ENCODE measurements at regions not wholly inside any gene's neighbourhood (a gene's known extent, or its start where the extent isn't known, plus 50 kb on each side); places are given as distances from the start of the nearest gene placed in this dataset.

DNA sequence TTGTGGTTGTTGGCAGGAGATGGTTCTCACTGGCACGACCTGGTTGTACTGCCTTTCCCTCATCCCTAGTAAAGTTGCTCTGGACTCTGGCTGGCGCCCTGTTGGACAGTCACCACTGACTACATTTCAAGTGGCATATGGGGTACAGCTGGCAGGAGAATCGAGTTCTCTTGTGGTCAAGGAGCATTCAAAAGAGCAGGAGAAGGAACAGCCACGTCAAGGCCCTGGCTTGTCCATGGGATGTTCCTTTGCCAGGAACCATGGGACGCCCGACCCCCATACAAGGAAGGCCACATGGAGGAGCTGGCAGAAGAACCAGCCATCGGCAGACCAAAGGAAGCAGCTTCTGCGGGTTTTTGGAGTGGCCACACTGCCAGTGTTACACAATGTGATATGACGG lies 87.0 kb upstream of the SLC25A13 start:
- WGBS: 92% methylated on average over 8 of the region's 9 CpGs
- Histone ChIP-seq H3K4ac (ENCODE audit: low read depth in 1 of 2, low read length in 2 of 2) (no peak overlapping the region), H3K9ac (ENCODE audit: low read length) (no peak overlapping the region), H4K91ac (ENCODE audit: low read length) (no peak overlapping the region), H2BK15ac (ENCODE audit: low read depth, poor library complexity, severe bottlenecking) (no peak overlapping the region), H3K79me1 (replicated peaks; ENCODE audit: low read length, poor library complexity, severe bottlenecking) (no peaks in the 10 kb centered on the region), H3K27me3 (ENCODE audit: control insufficient read depth in 1 of 2, insufficient read depth in 1 of 2, low read length in 2 of 2) (no peaks in the 10 kb centered on the region), H2BK5ac (ENCODE audit: low read depth, low read length, poor library complexity, severe bottlenecking) (no peak overlapping the region), H3K4me3 (ENCODE audit: insufficient read depth in 1 of 2, low read depth in 1 of 2, low read length in 2 of 2) (no peak overlapping the region), H3K18ac (ENCODE audit: low read depth in 1 of 2, low read length in 2 of 2) (no peak overlapping the region), H2AFZ (ENCODE audit: low read depth, low read length) (no peak overlapping the region), H3K36me3 (ENCODE audit: control insufficient read depth in 1 of 2, insufficient read depth in 2 of 2, low read depth in 1 of 2, low read length in 2 of 2) (no peaks in the 10 kb centered on the region), H2BK12ac (ENCODE audit: low read length in 2 of 2) (no peak overlapping the region), H2AK5ac (ENCODE audit: low read length, severe bottlenecking) (no peak overlapping the region), H2BK120ac (ENCODE audit: low read depth, low read length) (no peak overlapping the region), H3K14ac (ENCODE audit: low read length in 2 of 2) (no peak overlapping the region), H4K8ac (ENCODE audit: low read length) (no peak overlapping the region), H3K27ac (ENCODE audit: low read length, poor library complexity, severe bottlenecking) (no peak overlapping the region), H3K4me1 (ENCODE audit: control insufficient read depth, insufficient read depth, low read depth, low read length) (no peaks in the 10 kb centered on the region), H3K4me2 (ENCODE audit: low read length, poor library complexity, severe bottlenecking) (no peak overlapping the region), H3K9me3 (ENCODE audit: control insufficient read depth, low read length) (no peaks in the 10 kb centered on the region), H3K23ac (ENCODE audit: low read length in 2 of 2) (no peak overlapping the region)
- no peak for DNase-seq

DNA sequence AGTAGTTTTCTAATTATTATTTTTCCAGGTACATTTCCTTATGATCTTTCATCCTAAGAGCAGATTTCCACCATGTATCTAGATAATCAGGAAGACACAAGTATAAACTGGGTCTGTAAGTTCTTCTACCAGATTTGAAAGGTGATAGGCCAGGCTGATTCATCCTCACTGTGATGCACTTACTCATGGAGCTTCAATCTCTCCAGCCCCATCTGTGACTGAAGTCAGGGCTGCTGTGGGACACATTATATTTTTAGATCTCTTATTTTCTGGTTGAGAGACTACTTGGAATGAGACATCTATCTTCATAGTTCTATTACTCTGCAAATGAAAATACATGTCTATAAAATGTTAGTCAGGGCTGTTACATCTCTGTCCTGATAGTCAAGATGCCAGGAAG lies 85.5 kb upstream of the SLC25A13 start:
- Histone ChIP-seq H3K4me1 (ENCODE audit: control insufficient read depth, insufficient read depth, low read depth, low read length) (no peaks in the 10 kb centered on the region), H3K18ac (ENCODE audit: low read depth in 1 of 2, low read length in 2 of 2) (no peak overlapping the region), H3K27ac (ENCODE audit: low read length, poor library complexity, severe bottlenecking) (no peak overlapping the region), H2AFZ (ENCODE audit: low read depth, low read length) (no peak overlapping the region), H3K4ac (ENCODE audit: low read depth in 1 of 2, low read length in 2 of 2) (no peak overlapping the region), H3K9me3 (ENCODE audit: control insufficient read depth, low read length) (no peaks in the 10 kb centered on the region), H3K27me3 (ENCODE audit: control insufficient read depth in 1 of 2, insufficient read depth in 1 of 2, low read length in 2 of 2) (no peaks in the 10 kb centered on the region), H3K79me1 (replicated peaks; ENCODE audit: low read length, poor library complexity, severe bottlenecking) (no peaks in the 10 kb centered on the region), H2BK5ac (ENCODE audit: low read depth, low read length, poor library complexity, severe bottlenecking) (no peak overlapping the region), H3K23ac (ENCODE audit: low read length in 2 of 2) (no peak overlapping the region), H4K91ac (ENCODE audit: low read length) (no peak overlapping the region), H2BK15ac (ENCODE audit: low read depth, poor library complexity, severe bottlenecking) (no peak overlapping the region), H2BK12ac (ENCODE audit: low read length in 2 of 2) (no peak overlapping the region), H3K36me3 (ENCODE audit: control insufficient read depth in 1 of 2, insufficient read depth in 2 of 2, low read depth in 1 of 2, low read length in 2 of 2) (no peaks in the 10 kb centered on the region), H3K4me3 (ENCODE audit: insufficient read depth in 1 of 2, low read depth in 1 of 2, low read length in 2 of 2) (no peak overlapping the region), H3K4me2 (ENCODE audit: low read length, poor library complexity, severe bottlenecking) (no peak overlapping the region), H3K14ac (ENCODE audit: low read length in 2 of 2) (no peak overlapping the region), H4K8ac (ENCODE audit: low read length) (no peak overlapping the region), H2AK5ac (ENCODE audit: low read length, severe bottlenecking) (no peak overlapping the region), H3K9ac (ENCODE audit: low read length) (peak overlapping the region; percentile 28), H2BK120ac (ENCODE audit: low read depth, low read length) (no peak overlapping the region)
- peak; percentile 11 for DNase-seq

DNA sequence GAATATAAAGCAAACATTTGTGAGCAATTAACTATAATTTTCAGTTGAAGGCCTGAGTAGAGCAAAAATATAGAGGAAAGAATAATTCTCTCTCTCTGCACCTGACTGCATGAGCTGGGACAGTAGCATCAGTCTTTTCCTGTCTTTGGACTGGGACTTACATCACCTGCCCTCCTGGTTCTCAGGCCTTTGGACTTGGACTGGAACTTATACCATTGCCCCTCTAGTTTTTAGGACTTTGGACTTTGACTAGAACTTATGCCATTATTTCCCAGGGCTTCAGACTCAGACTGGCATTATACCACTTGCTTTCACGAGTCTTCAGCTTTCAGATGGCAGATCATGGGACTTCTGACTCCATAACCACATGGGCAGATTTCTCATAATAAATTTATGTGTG lies 81.0 kb upstream of the SLC25A13 start:
- 73% methylated on average over 1 of the region's 1 CpG for WGBS
- H2BK5ac ChIP-seq (ENCODE audit: low read depth, low read length, poor library complexity, severe bottlenecking): no peak overlapping the region
- H3K4me1 ChIP-seq (ENCODE audit: control insufficient read depth, insufficient read depth, low read depth, low read length): peaks cover 1% of the 10 kb centered on the region
- no peak for DNase-seq
- no peak overlapping the region for H2AK5ac ChIP-seq (ENCODE audit: low read length, severe bottlenecking)
- H3K14ac ChIP-seq (ENCODE audit: low read length in 2 of 2): no peak overlapping the region
- H2BK15ac ChIP-seq (ENCODE audit: low read depth, poor library complexity, severe bottlenecking): no peak overlapping the region
- no peak overlapping the region for H3K18ac ChIP-seq (ENCODE audit: low read depth in 1 of 2, low read length in 2 of 2)
- no peaks in the 10 kb centered on the region for H3K79me1 ChIP-seq (replicated peaks; ENCODE audit: low read length, poor library complexity, severe bottlenecking)
- no peak overlapping the region for H3K23ac ChIP-seq (ENCODE audit: low read length in 2 of 2)
- H3K27me3 ChIP-seq (ENCODE audit: control insufficient read depth in 1 of 2, insufficient read depth in 1 of 2, low read length in 2 of 2): peaks cover 0 to 4% of the 10 kb centered on the region in 2 experiments
- no peak overlapping the region for H2BK12ac ChIP-seq (ENCODE audit: low read length in 2 of 2)
- H3K9me3 ChIP-seq (ENCODE audit: control insufficient read depth, low read length): no peaks in the 10 kb centered on the region
- no peak overlapping the region for H3K4me2 ChIP-seq (ENCODE audit: low read length, poor library complexity, severe bottlenecking)
- no peaks in the 10 kb centered on the region for H3K36me3 ChIP-seq (ENCODE audit: control insufficient read depth in 1 of 2, insufficient read depth in 2 of 2, low read depth in 1 of 2, low read length in 2 of 2)
- no peak overlapping the region for H3K27ac ChIP-seq (ENCODE audit: low read length, poor library complexity, severe bottlenecking)
- no peak overlapping the region for H2BK120ac ChIP-seq (ENCODE audit: low read depth, low read length)
- H3K9ac ChIP-seq (ENCODE audit: low read length): no peak overlapping the region
- H3K4ac ChIP-seq (ENCODE audit: low read depth in 1 of 2, low read length in 2 of 2): no peak overlapping the region
- H4K8ac ChIP-seq (ENCODE audit: low read length): no peak overlapping the region
- no peak overlapping the region for H2AFZ ChIP-seq (ENCODE audit: low read depth, low read length)
- H3K4me3 ChIP-seq (ENCODE audit: insufficient read depth in 1 of 2, low read depth in 1 of 2, low read length in 2 of 2): no peak overlapping the region
- no peak overlapping the region for H4K91ac ChIP-seq (ENCODE audit: low read length)

DNA sequence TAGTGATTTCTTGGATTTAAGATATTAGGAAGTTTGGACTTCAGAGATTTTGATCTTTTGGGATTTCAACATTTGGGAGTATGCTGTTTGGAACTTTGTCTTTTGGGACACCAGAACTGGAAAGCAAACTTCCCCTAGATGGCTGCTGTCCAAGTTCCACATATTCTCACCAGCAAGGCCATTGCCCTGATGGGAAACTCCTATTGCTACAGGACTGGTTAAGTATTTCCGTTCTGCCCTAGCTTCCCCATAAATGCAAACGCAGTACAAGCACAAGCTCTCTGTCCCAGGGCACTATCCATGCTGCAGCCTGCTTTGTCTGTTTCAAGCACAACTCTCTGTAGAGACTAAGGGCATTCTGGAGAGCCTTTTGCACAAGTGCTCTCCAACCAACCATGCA lies 79.3 kb upstream of the SLC25A13 start:
- H3K36me3 ChIP-seq (ENCODE audit: control insufficient read depth in 1 of 2, insufficient read depth in 2 of 2, low read depth in 1 of 2, low read length in 2 of 2): no peaks in the 10 kb centered on the region
- H3K14ac ChIP-seq (ENCODE audit: low read length in 2 of 2): no peak overlapping the region
- no peak overlapping the region for H3K4me2 ChIP-seq (ENCODE audit: low read length, poor library complexity, severe bottlenecking)
- no peak overlapping the region for H2BK120ac ChIP-seq (ENCODE audit: low read depth, low read length)
- peaks cover 2% of the 10 kb centered on the region for H3K4me1 ChIP-seq (ENCODE audit: control insufficient read depth, insufficient read depth, low read depth, low read length)
- no peak overlapping the region for H2BK12ac ChIP-seq (ENCODE audit: low read length in 2 of 2)
- 84% methylated on average over 2 of the region's 2 CpGs for WGBS
- H3K4me3 ChIP-seq (ENCODE audit: insufficient read depth in 1 of 2, low read depth in 1 of 2, low read length in 2 of 2): no peak overlapping the region
- H3K27ac ChIP-seq (ENCODE audit: low read length, poor library complexity, severe bottlenecking): no peak overlapping the region
- no peak overlapping the region for H3K4ac ChIP-seq (ENCODE audit: low read depth in 1 of 2, low read length in 2 of 2)
- H2AFZ ChIP-seq (ENCODE audit: low read depth, low read length): no peak overlapping the region
- H3K9me3 ChIP-seq (ENCODE audit: control insufficient read depth, low read length): no peaks in the 10 kb centered on the region
- peaks cover 0 to 4% of the 10 kb centered on the region in 2 experiments for H3K27me3 ChIP-seq (ENCODE audit: control insufficient read depth in 1 of 2, insufficient read depth in 1 of 2, low read length in 2 of 2)
- DNase-seq: no peak
- H4K91ac ChIP-seq (ENCODE audit: low read length): no peak overlapping the region
- no peak overlapping the region for H2AK5ac ChIP-seq (ENCODE audit: low read length, severe bottlenecking)
- no peaks in the 10 kb centered on the region for H3K79me1 ChIP-seq (replicated peaks; ENCODE audit: low read length, poor library complexity, severe bottlenecking)
- no peak overlapping the region for H2BK15ac ChIP-seq (ENCODE audit: low read depth, poor library complexity, severe bottlenecking)
- no peak overlapping the region for H3K23ac ChIP-seq (ENCODE audit: low read length in 2 of 2)
- no peak overlapping the region for H4K8ac ChIP-seq (ENCODE audit: low read length)
- H2BK5ac ChIP-seq (ENCODE audit: low read depth, low read length, poor library complexity, severe bottlenecking): no peak overlapping the region
- H3K9ac ChIP-seq (ENCODE audit: low read length): no peak overlapping the region
- no peak overlapping the region for H3K18ac ChIP-seq (ENCODE audit: low read depth in 1 of 2, low read length in 2 of 2)
